GM21619 (cell line): ENCODE measurements at regions not wholly inside any gene's neighbourhood (a gene's known extent, or its start where the extent isn't known, plus 50 kb on each side); places are given as distances from the start of the nearest gene placed in this dataset.

Experiments used
- ATAC-seq: cut with Tn5 transposase; IDR thresholded peaks from one replicate; pipeline ENCODE4 v1.9.1; 2021; ENCODE audit not compliant: unreplicated experiment

DNA sequence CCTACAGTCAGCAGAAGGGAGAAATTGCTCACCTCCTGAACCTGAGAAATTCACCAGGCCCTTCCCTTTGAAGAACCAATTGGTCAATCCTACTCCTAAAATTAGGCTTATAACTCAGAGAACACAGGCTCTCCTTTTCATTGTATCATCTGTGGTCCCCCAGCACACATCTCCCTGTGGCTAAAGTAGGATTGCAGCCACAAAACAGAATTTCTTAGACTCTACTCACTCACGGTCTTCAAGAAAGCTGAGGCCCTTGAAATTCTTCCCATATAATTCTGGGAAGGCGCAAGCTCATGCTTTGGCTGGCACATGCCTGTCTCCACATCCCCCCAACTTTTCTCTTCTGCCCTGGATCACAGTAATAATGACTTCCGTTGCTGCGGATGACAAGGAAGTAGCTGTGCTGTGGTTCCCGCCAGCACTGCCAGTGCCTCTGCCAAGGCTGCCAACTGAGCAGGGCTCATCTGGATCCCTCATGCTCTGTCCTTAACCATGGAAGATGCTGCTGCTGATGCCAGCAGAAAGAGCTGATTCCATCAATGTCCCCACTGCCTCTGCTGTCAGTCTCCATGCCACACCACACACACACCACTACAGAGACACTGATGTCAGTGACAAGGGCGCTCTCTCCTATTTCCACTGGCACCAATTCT is 200.6 kb upstream of the POU2AF2 start:
- no peak for ATAC-seq

DNA sequence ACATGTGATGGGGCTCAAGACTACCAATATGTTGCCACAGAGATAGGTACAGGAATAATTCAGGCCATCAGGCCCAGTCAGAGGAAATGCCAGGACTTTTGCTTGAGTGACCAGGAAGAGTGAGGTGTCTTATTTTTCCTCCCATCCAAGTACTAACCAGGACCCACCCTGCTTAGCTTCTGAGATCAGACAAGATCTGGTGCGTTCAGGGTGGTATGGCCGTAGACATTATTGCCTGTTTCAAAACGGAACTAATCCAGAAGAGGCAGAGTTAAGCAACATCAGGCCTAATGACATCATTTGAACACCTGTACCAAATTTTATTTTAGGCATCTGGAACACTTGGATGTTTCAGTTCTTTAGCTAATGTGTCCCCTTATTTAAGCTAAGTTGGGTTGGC is 205.5 kb upstream of the POU2AF2 start:
- ATAC-seq, result no peak

DNA sequence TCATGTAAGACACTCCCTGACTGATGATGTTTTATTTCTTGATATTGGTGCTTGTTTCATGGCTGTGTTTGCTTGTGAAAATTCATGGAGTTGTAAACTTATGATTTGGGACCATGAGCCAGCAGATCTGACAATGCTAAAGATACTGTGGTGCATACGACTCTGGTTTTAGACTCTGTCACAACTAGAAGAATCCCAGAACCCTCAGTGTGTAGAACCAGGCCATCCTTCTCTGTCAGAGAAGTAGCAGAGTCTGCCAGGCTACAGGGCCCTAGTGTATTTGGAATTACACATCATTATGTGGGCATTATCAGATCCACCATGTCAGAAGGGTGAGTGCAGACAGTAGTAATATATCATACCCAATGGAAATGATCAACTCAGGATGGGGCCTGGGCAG is 209.8 kb upstream of the POU2AF2 start:
- no peak for ATAC-seq

DNA sequence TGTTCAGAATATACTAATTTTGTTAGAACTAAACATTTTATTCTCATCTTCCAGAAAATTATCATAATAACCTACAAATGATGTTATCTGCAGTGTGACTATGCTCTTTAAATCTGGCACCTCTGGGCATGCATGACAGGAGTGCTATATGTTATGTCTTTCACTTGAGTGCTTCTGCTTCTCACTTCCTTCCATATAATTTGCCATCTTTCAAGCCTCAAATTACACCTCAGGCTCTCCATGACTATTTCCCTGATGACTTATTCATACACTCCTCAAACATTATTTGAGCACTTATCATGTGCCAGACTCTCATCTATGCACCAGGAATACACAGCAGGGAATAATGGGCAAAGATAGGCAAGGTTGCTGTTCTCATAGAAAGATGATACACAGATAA is 219.3 kb upstream of the POU2AF2 start:
- ATAC-seq, result no peak

DNA sequence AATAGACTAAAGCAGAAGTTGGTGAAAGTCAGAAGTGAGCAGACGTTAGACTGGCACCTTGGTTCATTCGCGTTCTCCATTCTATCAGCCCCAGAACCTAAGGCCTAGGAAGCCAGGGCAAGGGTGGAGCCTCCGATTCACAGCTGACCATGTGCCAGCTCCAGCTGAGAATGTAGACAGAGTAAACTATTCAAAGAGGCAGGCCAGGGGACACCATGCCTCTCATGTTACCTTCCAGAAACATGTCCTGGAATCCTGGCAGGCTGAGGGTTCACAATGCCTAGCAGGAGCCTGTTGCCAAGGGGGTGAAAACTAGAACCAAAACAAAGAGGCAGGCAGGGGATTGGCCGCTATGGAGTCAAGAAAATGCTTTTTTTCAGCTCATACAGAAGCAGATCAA is 224.4 kb upstream of the POU2AF2 start:
- ATAC-seq, result no peak

DNA sequence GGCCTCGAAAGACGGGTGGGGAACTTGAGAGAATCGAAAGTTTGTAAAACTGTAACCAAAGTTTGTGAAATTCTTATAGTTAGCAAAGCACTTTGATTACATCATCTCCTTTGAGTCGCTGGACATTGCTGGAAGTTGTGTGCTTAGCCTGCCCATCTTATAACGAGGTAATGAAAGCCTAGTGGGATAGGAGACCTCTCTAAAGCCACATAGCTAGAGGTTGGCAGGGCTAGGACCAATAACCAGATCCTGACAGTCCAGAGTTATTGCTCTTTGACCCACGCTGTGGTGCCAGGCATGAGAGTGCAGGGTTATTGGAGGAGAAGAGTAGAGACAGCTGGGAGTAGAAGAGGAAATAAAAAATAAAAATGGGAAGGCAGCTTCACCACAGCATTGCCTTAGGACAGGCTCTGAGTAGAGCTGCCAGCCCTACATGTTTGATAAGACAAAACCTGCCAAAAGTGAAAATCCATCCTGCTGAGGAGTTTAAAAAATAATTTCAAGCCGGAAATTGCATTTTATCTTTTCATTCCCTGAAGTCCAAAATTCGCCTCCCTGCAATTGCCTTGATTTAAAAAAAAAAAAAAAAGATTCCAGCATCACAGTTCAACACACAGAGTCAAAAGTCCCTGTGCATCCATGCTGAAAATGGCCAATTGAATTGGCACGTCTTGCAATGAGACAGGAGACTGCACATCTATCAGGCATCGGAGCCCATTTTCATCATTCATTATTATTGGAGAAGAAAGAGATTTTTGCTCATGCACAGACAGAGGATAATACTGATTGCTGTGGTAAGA is 225.5 kb upstream of the POU2AF2 start:
- ATAC-seq, result no peak

DNA sequence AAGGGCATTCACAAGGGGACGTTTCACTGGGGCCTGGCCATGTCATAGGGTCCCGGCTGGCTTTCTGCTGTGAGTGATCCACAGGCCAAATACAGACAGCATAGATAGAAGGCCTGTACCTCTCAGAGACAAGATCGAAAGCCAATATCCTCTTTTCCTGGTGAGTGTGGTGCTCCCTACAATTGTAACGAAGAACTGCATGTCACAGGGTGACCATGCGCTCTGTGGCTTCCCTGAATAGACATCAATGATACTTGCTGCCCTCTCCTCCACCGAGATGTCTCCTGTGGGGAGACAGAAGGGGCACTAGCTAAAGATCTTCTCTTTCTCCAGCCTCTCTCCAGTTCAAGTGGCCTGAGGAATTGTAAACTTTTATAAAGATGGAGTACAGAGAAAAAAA is 226.1 kb upstream of the POU2AF2 start:
- ATAC-seq, result no peak

DNA sequence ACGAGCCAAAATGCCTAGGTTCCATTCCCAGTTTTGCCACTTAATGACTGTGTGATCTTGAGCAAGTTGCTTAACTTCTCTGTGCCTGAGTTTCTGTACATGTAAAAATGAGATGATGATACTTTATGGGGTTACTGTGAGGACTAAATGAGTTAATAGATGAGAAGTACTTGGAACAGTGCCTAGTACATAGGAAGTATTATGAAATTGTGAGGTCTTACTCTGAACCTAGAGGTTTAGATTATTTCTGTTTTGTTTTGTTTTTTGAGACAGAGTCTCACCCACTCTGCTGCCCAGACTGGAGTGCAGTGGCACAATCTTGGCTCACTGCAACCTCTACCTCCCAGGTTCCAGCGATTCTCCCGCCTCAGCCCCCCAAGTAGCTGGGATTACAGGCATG is 227.0 kb upstream of the POU2AF2 start:
- no peak for ATAC-seq

DNA sequence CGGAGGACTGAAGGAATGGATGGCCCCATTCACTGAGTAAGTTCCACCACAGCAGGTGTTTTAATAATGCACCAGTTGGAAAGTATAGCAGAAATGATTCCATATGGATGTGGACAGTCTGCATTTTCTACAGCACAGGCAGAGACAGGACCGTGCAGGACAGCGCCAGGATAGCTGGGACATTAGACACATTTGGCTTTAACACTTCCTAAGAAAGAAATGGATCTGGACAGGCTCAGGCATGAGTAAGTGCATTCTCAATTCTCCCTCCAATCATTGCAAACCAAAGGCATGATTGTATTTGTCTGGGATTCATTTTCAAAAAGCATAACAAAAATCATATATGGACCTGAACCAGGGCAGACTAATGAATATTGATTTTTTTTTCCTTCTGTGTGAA is 233.0 kb upstream of the POU2AF2 start:
- ATAC-seq, result no peak

DNA sequence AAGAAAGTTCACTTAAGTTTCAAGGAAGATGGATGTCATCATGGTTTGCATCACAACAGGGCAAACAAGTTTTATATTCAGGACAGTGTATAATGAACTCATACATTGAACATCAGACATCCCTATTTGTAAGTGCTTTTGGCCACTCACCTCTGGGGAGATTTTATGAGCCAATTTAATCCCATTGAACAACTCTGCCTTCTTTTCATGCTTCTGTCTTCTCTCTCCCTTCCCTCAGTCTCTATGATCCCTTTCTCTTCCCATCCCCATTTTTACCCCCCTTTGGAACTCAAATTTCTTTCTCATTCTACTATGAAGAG is 234.3 kb upstream of the POU2AF2 start:
- no peak for ATAC-seq

DNA sequence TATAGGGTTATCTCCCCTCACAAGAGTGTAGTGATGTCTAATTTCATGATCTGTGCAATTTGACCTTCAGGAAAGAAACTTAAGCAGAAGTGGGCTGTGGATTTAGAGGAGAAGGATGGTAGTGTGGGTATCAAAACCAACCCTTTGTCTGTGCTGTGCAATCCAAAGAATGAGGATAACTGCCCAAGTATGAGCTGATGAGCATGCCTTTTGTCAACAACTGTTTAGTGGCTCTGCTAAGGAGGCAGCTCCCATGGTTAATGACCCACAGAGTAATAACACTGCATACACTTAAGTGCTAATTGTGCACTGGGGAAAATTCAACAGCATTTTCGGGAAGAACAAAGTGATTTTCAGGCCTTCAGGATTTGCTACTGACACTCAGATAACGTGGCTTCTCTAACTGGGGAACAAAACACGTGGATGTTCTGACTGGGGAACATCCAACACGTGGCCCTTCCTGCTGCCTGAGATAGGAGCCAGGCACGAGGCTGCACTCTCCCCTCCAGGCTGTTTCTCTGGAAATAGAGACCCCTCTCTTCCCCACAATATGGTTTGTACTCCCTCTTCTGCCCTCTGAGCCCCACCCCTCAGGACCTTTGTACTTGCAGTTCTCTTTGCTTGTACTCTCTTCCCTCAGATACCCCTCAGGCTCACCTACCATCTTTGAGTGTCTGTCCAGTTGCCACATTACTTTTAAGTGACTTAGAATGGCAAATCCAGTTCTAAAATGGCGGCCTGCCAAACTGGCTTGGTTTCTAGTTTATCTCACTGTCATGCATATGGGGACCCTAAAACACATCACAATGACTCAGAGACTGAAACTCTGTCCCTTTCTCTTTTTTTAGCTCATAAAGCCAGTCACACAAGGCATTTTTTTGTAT is 234.9 kb upstream of the POU2AF2 start:
- no peak for ATAC-seq

DNA sequence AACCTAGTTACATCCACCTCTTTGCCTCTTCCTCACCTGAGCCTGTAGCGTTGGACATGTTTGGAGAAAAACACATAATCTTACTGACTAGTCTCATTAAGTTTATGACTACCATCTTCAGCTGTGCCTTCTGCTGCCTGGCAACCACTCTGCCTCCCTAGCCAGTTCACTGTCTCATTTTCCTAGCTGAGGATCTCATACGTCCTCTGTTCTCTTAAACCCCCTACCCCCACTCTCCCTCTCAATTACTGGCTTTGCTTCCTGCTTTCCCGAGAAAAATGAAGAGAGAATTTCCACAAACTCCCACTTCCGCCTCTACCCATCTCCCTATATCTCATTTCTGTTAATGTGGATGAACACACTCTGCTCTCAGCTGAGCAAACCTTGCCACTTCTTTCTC is 239.3 kb upstream of the POU2AF2 start:
- ATAC-seq, result no peak

DNA sequence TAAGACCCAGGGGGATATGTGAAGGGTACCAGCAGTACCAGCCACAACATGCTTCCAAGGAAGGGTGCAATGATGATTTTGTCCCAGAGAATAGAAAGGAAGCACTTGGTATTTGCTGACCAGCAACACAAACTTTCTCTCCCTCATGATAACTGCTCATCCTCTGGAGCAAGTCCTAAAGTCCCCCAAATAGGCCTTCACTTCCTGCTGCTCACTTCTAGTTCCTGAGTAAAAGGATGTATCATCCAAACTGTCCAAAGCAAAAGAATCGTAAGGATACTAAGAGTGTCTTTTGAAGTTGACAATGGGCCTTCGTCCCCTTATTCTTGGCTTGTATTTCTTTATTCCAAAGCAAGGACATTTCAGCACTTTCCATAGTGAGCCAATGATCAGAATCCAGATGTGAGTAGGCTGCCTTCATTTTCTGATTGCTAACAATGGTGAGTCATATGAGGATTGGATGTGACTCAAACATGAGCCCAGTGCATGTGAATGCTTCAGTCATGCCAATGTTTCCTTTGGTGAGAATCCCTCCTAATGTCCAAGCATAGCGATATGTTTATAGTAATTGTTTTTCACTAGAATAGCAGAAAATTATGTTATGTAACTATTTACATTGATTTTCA is 243.4 kb upstream of the POU2AF2 start:
- ATAC-seq, result no peak

DNA sequence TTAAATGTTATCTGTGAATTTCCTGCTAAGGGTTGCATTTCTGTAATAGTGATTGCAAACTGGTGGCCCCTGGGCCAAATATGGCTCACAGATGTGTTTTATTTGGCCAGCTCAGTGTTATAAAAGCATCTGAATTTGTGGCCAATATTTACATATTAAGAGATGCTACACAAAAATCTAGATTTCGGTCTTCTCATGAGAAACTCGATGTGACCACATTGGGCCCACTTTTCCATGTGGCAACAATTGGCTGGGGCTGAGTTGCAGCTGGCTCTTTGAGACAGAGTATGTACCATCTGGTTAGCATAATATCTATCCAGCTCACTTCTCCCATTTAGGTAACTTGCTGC is 244.5 kb upstream of the POU2AF2 start:
- no peak for ATAC-seq

DNA sequence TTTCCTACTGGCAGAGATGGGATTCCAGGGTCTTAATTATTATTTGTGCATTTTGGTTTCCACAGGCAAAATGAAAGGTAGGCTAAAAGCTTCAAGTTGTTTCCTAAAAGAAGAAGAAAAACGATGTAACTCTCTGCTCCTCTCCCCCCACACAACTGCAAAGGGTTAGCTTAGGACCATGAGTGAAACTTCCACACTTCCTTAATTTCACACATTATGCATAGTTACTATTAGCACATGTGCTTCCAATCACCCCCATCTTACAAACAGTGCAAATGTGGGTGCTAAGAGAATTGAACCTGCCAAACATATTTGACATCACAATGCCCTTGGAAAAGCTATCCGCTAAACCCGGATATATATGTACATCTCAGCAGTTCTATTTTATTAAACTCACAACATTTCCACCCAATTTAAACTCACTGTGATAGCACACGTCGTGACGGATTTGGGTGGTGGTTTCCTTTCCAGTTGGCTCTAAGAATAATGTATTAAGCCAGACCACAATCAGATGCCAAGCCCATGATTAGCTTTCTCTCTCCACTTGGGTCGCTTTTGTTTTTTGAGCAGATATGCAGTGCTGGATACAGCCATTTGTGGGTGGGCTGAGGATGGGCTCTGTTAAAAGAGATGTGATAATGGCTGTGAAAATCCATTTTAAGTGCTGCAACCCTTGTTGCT is 245.0 kb upstream of the POU2AF2 start:
- no peak for ATAC-seq

DNA sequence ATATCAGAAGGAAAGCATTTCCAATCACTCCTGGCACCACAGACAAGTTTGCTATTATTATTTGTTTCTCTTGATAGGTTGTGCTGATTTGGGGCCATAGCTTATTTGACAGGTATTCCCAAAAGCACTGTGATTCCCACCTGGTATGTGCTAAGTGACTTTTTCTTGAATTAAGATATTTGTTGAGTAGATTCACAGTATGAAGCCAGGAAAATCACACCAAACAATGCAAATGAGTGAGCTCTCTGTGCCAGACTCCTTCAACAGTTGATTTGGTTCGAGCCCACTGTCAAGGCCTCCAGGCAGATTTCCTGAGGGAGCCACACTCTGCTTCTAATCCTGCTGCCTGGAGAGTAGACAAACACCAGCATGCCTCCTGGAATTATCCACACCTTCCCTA is 253.0 kb upstream of the POU2AF2 start:
- ATAC-seq, result no peak

DNA sequence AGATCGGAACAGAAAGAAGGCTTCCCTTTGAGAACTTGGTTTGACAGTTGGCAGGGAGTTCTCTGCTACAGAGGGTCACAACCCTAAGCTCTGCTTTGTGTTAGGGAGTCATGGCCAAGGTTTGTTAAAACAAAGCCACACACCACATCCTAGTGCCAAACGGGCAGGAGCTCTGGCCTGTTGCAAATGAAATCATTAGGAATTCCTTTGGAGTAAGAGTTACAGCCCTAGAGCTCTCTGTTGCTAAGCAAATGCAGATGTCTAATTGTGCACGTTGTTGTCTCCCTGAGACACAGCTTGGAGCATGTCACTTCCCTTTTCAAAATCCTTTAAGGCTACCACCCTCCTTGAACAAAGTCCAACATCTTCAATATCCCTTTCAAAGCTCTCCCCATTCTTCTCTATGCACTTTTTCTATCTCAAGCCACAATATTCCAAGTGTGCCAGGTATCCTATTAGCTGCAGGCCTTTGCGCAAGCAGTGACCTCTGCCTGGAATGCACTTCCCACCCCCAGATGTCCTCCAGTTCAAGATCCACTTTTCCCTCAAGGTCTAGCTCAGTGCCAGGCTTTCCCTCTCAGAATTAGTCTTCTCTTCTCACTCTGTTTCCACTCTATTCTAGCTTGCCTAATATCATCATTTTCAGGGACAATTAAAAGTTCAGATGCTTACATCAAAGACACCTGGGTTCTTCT is 253.7 kb upstream of the POU2AF2 start:
- no peak for ATAC-seq

DNA sequence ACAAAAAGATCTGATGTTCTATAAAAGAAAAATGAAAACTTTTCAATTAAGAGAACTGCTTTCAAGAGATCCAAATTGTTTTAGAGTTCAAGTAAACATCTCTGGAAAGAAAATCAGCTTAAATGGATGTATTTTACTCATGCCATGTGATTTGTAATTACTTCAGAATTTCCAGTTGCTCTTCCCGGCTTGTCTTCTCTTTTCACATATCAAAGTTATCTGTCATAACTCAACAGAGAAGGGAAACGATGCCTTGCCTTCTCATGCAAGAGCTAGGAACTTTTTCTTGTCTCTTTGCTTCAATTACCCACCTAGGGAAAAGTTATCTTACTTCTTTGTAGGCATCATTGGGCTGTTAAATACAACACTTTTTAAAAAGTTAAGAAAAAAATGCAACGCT is 255.2 kb upstream of the POU2AF2 start:
- ATAC-seq, result no peak

DNA sequence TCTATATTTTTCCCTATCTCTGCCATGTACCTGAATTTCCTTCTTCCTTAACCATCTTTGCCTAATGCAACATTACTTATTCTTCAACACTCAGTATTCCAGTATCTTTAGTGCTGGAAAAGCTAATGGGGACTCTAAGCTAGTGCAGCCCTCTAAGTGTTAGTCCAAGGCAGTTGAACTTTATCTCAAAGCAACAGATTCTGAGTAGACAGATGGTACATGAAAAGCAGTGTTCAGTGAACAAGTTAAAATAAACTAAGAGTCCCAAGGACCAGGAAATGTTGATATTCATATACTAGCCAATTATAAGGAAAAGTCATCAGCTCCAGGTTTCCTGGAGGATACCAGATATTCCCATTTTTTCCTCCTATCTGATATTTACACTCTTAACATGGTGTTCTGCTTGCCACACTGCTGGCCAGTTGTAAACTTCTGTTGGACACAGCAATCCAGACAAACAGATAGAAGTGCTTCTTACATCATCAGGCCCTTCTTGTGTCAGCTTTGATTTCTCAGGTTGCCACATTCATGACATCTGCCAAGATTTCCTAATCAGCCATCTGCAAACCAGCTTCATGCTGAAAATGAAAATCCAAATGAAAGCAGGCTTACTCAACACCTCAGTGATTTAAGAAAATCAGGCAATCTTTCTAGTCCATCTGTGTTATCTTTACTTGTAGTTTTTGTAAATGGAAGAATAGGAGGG is 255.9 kb upstream of the POU2AF2 start:
- ATAC-seq, result no peak

DNA sequence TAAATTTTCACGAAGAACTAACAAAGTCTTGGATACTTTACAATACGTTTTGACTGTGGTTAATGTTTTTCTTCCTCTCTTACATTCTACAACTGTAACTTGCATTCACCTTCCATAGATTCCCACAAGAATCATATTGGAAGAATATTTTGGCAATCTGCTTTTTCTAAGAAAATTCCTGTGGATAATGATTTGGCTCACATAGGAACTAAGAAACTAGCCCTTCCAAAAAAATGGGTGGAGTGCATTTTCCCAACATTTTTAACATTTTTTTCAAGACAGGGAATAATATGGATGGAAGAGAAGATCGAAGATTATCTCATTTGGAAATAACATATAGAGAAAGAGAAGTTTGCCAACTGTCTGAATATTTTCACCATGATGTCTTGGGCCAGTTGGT is 256.9 kb upstream of the POU2AF2 start:
- ATAC-seq, result no peak
